GM18508 (cell line): ENCODE measurements at regions not wholly inside any gene's neighbourhood (a gene's known extent, or its start where the extent isn't known, plus 50 kb on each side); places are given as distances from the start of the nearest gene placed in this dataset.
"Not testable (repeated sequence)": the region's sequence is repeated elsewhere in the genome, so short reads cannot be mapped to it uniquely, and the experiment has no call there.

Experiments used
- ATAC-seq: cut with Tn5 transposase; IDR thresholded peaks from one replicate; pipeline ENCODE4 v1.9.1; 2021; ENCODE audit warnings: moderate number of reproducible peaks; ENCODE audit not compliant: insufficient read depth, unreplicated experiment

GRCh38 chr11:34713631-34714030 lies 92.7 kb downstream of the EHF start:
- ATAC-seq = not testable (repeated sequence)
